GM12801 (cell line): ENCODE measurements at regions not wholly inside any gene's neighbourhood (a gene's known extent, or its start where the extent isn't known, plus 50 kb on each side); places are given as distances from the start of the nearest gene placed in this dataset.

ENCODE experiments used
- TF ChIP-seq, protein P1 (sequence below): IDR thresholded peaks from one replicate; pipeline ENCODE4 v1.5.1; 2011; ENCODE audit warnings: control low read depth; ENCODE audit not compliant: insufficient read length; ENCODE audit errors: extremely low read depth

- TF ChIP-seq, protein P1, sequence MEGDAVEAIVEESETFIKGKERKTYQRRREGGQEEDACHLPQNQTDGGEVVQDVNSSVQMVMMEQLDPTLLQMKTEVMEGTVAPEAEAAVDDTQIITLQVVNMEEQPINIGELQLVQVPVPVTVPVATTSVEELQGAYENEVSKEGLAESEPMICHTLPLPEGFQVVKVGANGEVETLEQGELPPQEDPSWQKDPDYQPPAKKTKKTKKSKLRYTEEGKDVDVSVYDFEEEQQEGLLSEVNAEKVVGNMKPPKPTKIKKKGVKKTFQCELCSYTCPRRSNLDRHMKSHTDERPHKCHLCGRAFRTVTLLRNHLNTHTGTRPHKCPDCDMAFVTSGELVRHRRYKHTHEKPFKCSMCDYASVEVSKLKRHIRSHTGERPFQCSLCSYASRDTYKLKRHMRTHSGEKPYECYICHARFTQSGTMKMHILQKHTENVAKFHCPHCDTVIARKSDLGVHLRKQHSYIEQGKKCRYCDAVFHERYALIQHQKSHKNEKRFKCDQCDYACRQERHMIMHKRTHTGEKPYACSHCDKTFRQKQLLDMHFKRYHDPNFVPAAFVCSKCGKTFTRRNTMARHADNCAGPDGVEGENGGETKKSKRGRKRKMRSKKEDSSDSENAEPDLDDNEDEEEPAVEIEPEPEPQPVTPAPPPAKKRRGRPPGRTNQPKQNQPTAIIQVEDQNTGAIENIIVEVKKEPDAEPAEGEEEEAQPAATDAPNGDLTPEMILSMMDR: no peak
These were observed 373.5 kb downstream of the EN1 start for GRCh38 chr2:118473846-118474540.

DNA sequence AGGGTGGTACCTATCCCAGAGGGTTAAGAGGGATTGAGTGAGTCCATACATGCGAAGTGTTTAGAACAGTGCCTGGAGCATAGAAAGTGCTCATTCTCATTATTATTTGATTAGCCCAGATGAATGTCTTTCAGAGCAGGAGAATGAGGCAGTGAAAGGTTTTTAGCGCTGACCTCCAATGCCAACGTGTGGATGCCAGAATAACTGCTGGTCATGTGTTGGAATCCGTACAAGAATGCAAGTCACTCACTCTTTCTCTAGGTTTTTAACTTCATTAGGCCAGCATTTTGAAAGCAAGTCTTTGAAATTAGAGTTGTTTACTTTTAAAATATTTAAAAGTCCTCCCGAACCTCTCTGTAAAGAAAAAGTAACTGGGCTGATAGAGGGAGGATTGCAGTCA is 374.2 kb downstream of the EN1 start:
- TF ChIP-seq, protein P1: no peak

- TF ChIP-seq, protein P1: no peak
These were observed 377.2 kb downstream of the EN1 start for GRCh38 chr2:118470297-118470696.

DNA sequence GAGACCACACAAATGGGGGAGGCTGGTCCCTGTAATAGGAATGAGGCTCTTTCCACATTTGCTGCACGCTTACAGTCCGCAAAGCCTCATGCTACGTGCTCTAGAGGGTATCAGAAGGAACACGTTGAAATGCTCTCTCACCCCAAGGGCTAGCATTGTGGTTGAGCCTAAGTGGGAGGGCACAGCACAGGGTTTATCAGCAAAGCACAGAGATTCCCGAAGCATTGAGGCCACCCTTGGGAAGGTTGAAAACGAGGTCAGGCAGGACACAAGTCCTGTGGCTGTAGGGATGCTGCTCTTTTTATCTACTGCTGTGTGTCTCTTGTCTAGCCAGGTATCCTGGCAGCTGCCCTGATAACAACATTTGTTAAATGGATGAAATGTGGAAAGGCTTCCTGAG is 378.3 kb downstream of the EN1 start:
- TF ChIP-seq, protein P1: no peak

- TF ChIP-seq, protein P1: no peak
These were observed 376.4 kb downstream of the INSIG2 start for GRCh38 chr2:118464546-118465265.

GRCh38 chr2:118464046-118464445 is 375.8 kb downstream of the INSIG2 start:
- TF ChIP-seq, protein P1: no peak

- TF ChIP-seq, protein P1: no peak
These were observed 372.2 kb downstream of the INSIG2 start for GRCh38 chr2:118460425-118460824.
